Thyroid gland (tissue), 4 donors: ENCODE measurements at regions not wholly inside any gene's neighbourhood (a gene's known extent, or its start where the extent isn't known, plus 50 kb on each side); places are given as distances from the start of the nearest gene placed in this dataset.

Experiments
- DNase-seq, 2 donors: peaks; one replicate each; pipeline ENCODE4 v3.0.0-alpha.2; 2019
- H3K27ac ChIP-seq, 3 donors: fragments of 200-600 bp; sonication (generic); 1 replicate in 2 of 3; 2 replicates in 1 of 3; pipeline ENCODE4 v1.5.1; 2016 to 2019; ENCODE audit warnings: mild to moderate bottlenecking in 1 of 3, moderate library complexity in 1 of 3
- H3K27me3 ChIP-seq: fragments of 200-600 bp; sonication (generic); one replicate; pipeline ENCODE4 v1.5.1; 2019
- H3K36me3 ChIP-seq, 2 donors: fragments of 200-600 bp; sonication (generic); one replicate each; pipeline ENCODE4 v1.5.1; 2016 to 2019
- H3K4me1 ChIP-seq, 2 donors: fragments of 200-600 bp; sonication (generic); one replicate each; pipeline ENCODE4 v1.5.1; 2017 to 2019
- H3K4me3 ChIP-seq, 3 donors: fragments of 200-600 bp; sonication (generic); replicated peaks in 1 of 3; 1 replicate in 2 of 3; 2 replicates in 1 of 3; pipeline ENCODE4 v1.5.1; 2016; ENCODE audit warnings: mild to moderate bottlenecking in 1 of 3
- H3K9me3 ChIP-seq: fragments of 200-600 bp; sonication (generic); one replicate; pipeline ENCODE4 v1.5.1; 2017
- POLR2A ChIP-seq, 2 donors: fragments of 450-650 bp; IDR thresholded peaks; one replicate each; pipeline ENCODE4 v1.6.1; 2017; ENCODE audit warnings: antibody characterized with exemption in 2 of 2, mild to moderate bottlenecking in 2 of 2, moderate library complexity in 1 of 2
- WGBS, 2 donors: methylation state at CpG; one replicate each; pipeline ENCODE4 v1.1.5; 2017; 5-methylcytosine and 5-hydroxymethylcytosine counted together
- intact Hi-C: fragments of 100-400 bp; cut with DNase I; formaldehyde crosslinking; loops from one replicate; pipeline ENCODE4 v1.15.1; 2023
- TF ChIP-seq, protein P1 (sequence below), 6 experiments: fragments of 200-600 bp in 3 of 6; fragments of 450-650 bp in 3 of 6; sonication (generic) in 3 of 6; IDR thresholded peaks; one replicate each; pipeline ENCODE4 v1.5.1; 2016 to 2019; ENCODE audit warnings: antibody characterized with exemption in 6 of 6, mild to moderate bottlenecking in 2 of 6, inconsistent platforms in 1 of 6, moderate library complexity in 1 of 6

DNA sequence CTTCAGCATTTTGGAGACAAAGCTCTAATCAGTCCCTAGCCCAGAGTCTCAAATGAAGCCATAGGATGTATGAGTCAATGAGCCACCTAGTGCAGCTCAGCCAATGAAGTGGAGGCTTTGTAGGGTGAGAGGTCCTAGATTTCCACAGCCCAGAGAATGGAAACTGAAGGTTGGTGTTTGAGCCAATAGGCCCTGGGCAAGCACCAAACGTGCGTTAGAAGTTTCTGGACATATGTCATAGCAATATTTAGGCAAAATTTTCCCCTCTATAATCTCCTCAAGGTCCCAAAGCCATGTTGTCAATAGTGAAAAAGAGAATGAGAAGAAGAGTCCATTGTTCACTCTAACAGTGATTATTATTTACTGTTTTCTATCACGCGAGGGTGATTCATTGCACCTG lies 361.3 kb downstream of the PLPP3 start:
- Histone ChIP-seq H3K36me3 (no peaks in the 10 kb centered on the region), H3K4me1 (no peaks in the 10 kb centered on the region), H3K4me3 (no peak overlapping the region), H3K27me3 (no peaks in the 10 kb centered on the region), H3K27ac (no peak overlapping the region), H3K9me3 (no peaks in the 10 kb centered on the region)
- no peak for TF ChIP-seq POLR2A (IDR thresholded peaks at IDR 0.05)
- TF ChIP-seq, protein P1, sequence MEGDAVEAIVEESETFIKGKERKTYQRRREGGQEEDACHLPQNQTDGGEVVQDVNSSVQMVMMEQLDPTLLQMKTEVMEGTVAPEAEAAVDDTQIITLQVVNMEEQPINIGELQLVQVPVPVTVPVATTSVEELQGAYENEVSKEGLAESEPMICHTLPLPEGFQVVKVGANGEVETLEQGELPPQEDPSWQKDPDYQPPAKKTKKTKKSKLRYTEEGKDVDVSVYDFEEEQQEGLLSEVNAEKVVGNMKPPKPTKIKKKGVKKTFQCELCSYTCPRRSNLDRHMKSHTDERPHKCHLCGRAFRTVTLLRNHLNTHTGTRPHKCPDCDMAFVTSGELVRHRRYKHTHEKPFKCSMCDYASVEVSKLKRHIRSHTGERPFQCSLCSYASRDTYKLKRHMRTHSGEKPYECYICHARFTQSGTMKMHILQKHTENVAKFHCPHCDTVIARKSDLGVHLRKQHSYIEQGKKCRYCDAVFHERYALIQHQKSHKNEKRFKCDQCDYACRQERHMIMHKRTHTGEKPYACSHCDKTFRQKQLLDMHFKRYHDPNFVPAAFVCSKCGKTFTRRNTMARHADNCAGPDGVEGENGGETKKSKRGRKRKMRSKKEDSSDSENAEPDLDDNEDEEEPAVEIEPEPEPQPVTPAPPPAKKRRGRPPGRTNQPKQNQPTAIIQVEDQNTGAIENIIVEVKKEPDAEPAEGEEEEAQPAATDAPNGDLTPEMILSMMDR (IDR thresholded peaks at IDR 0.05), result no peak
- 89 to 95% methylated on average over 4 of the region's 4 CpGs for WGBS, 2 donors
- intact Hi-C loops, result no loop called here
- no peak for DNase-seq

DNA sequence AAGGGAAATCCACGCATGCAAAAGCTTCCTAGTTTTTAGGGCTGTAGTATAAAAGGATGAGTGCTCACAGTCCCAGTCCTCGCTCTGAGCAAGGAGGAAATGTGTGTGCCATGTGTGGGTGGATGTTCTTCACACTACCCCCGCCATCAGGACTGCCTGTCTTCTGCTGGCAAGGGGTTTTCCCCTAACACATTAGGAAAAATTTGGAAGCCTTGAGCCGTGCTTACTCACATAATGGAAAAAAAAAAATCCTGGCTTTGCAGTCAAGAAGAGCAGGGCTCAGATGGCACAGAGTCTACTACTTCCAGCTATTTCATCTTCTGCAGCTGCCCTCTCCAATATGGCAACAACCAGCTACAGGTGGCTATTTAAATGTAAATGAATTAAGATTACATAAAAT lies 363.1 kb downstream of the PLPP3 start:
- no peak for TF ChIP-seq POLR2A (IDR thresholded peaks at IDR 0.05)
- TF ChIP-seq, protein P1 (IDR thresholded peaks at IDR 0.05), result no peak
- DNase-seq, result no peak
- WGBS, 2 donors, result 62 to 77% methylated on average over 4 of the region's 4 CpGs

DNA sequence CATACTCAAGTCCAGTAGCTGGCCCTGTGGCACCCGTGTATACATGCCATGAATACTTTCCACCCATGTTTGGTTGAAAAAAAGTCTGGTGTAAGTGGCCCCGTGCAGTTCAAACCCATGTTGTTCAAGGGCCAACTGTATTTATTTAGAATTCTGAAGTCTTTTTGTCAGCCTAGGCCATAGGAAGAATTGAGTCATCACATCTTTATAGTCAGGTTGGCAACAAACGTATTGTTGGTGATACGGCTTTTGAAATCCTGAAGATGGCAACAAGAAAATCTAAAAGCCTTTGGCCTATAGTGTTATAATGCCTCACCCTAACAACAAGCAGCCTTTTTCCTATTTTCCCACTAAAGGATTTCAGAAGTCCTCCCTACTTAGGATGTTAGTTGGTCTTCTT lies 363.6 kb downstream of the PLPP3 start:
- Histone ChIP-seq H3K4me1 (no peaks in the 10 kb centered on the region), H3K36me3 (no peaks in the 10 kb centered on the region), H3K4me3 (no peak overlapping the region), H3K27ac (no peak overlapping the region), H3K27me3 (no peaks in the 10 kb centered on the region), H3K9me3 (no peaks in the 10 kb centered on the region)
- intact Hi-C loops, result no loop called here
- DNase-seq, result no peak
- TF ChIP-seq POLR2A (IDR thresholded peaks at IDR 0.05), result no peak
- TF ChIP-seq, protein P1 (IDR thresholded peaks at IDR 0.05), result no peak
- 90 to 98% methylated on average over 4 of the region's 4 CpGs for WGBS, 2 donors

More for the DNA sequence above, 363.1 kb downstream of the PLPP3 start:
- Histone ChIP-seq H3K4me3 (no peak overlapping the region), H3K27ac (no peak overlapping the region), H3K4me1 (no peaks in the 10 kb centered on the region), H3K36me3 (no peaks in the 10 kb centered on the region), H3K9me3 (no peaks in the 10 kb centered on the region), H3K27me3 (no peaks in the 10 kb centered on the region)
- intact Hi-C loops, result no loop called here

DNA sequence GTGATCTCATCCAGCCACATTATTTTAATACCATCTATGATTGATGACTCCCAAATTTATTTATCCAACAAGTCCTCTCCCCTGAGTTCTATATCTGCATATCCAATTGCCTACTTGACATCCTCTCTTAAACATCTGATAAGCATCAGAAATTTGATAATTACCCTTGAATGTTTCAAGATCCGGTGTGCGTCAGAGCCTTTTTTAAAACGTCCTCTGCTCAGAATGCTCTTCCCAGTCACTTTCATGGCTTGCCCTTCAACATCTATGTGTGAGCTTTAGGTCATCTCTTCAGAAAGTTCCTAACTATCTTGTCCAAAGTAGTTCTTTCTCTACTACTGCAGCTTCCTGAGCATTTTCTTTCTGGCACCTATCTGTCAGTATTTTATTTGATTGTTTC lies 364.3 kb downstream of the PLPP3 start:
- Histone ChIP-seq H3K27ac (no peak overlapping the region), H3K36me3 (no peaks in the 10 kb centered on the region), H3K4me1 (no peaks in the 10 kb centered on the region), H3K9me3 (no peaks in the 10 kb centered on the region), H3K4me3 (no peak overlapping the region), H3K27me3 (no peaks in the 10 kb centered on the region)
- WGBS, 2 donors, result 81 to 89% methylated on average over 3 of the region's 3 CpGs
- TF ChIP-seq, protein P1 (IDR thresholded peaks at IDR 0.05), result no peak
- TF ChIP-seq POLR2A (IDR thresholded peaks at IDR 0.05), result no peak
- no peak for DNase-seq
- intact Hi-C loops, result no loop called here

DNA sequence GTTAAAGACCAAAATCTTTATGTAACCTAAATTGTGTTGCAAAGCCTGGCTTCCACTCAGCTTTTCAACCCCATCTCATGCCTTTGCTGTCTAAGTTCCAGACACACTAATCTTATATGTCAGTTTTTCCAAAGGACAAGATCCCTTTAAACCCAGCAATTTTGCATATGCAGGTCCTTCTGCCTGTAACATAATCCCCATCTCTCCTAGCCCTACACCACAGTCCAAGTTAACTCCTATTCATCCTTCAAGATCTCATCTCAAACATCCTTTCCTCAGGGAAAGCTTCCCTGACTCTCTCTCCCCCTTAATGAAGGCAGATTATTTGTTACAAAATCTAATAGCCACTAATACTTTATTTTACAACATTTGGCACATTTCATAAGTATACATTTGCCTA lies 366.3 kb downstream of the PLPP3 start:
- Histone ChIP-seq H3K27me3 (no peaks in the 10 kb centered on the region), H3K4me1 (no peaks in the 10 kb centered on the region), H3K4me3 (no peak overlapping the region), H3K36me3 (no peaks in the 10 kb centered on the region), H3K9me3 (no peaks in the 10 kb centered on the region), H3K27ac (no peak overlapping the region)
- TF ChIP-seq POLR2A (IDR thresholded peaks at IDR 0.05), result no peak
- TF ChIP-seq, protein P1 (IDR thresholded peaks at IDR 0.05), result no peak
- no peak for DNase-seq
- intact Hi-C loops, result no loop called here
